Caco-2 (cell line): ENCODE measurements at regions not wholly inside any gene's neighbourhood (a gene's known extent, or its start where the extent isn't known, plus 50 kb on each side); places are given as distances from the start of the nearest gene placed in this dataset.

Experiments used
- BruUV-seq: library from RNA; stranded (reverse); fragments of 400-500 nt; replicated peaks from 2 replicates; lab custom pipeline; 2021; lab: Mats Ljungman, UMichigan
- CTCF ChIA-PET: fragments of 300-600 bp; sonication (Branson Sonifier 250); formaldehyde crosslinking; loops from one replicate; lab custom pipeline; 2022; ENCODE audit warnings: antibody characterized with exemption; lab: Charles Lee
- POLR2A ChIA-PET: fragments of 300-600 bp; sonication (Branson Sonifier 250); formaldehyde crosslinking; loops from one replicate; lab custom pipeline; 2022; ENCODE audit warnings: antibody characterized with exemption; lab: Charles Lee
- DNase-seq, 2 experiments: peaks; one replicate each; pipeline versions ENCODE4 v3.0.0 to v3.0.0-alpha.2; 2020 to 2022
- H3K27me3 ChIP-seq: replicated peaks from 2 replicates; pipeline ENCODE4 v1.6.0; 2011; ENCODE audit warnings: low read length; ENCODE audit not compliant: control insufficient read depth, insufficient read depth
- H3K36me3 ChIP-seq: 2 replicates; pipeline ENCODE4 v1.5.1; 2011; ENCODE audit warnings: low read length; ENCODE audit not compliant: control insufficient read depth, insufficient read depth
- H3K4me1 ChIP-seq: fragments of 250-450 bp; sonication (Bioruptor Pico); 2 replicates; pipeline ENCODE4 v1.5.1; 2020; ENCODE audit warnings: mild to moderate bottlenecking
- H3K4me3 ChIP-seq: 2 replicates; pipeline ENCODE4 v1.5.1; 2011; ENCODE audit warnings: low read depth, mild to moderate bottlenecking, control low read depth, low read length
- H3K9me3 ChIP-seq: fragments of 250-450 bp; sonication (Bioruptor Pico); 2 replicates; pipeline ENCODE4 v1.5.1; 2020; ENCODE audit warnings: mild to moderate bottlenecking, moderate library complexity
- H3K27ac Mint-ChIP-seq: one replicate; pipeline ENCODE4 v1.8.0; 2022; ENCODE audit warnings: mixed read lengths; ENCODE audit not compliant: unreplicated experiment
- H3K27me3 Mint-ChIP-seq: one replicate; pipeline ENCODE4 v1.8.0; 2022; ENCODE audit warnings: mixed read lengths; ENCODE audit not compliant: insufficient read depth, unreplicated experiment
- H3K36me3 Mint-ChIP-seq: one replicate; pipeline ENCODE4 v1.8.0; 2022; ENCODE audit warnings: mild to moderate bottlenecking, mixed read lengths; ENCODE audit not compliant: insufficient read depth, unreplicated experiment
- H3K4me1 Mint-ChIP-seq: one replicate; pipeline ENCODE4 v1.8.0; 2022; ENCODE audit warnings: low read depth, mixed read lengths; ENCODE audit not compliant: unreplicated experiment
- H3K4me3 Mint-ChIP-seq: one replicate; pipeline ENCODE4 v1.8.0; 2022; ENCODE audit warnings: mild to moderate bottlenecking, moderate library complexity, mixed read lengths; ENCODE audit not compliant: unreplicated experiment
- H3K9me3 Mint-ChIP-seq: one replicate; pipeline ENCODE4 v1.8.0; 2022; ENCODE audit warnings: mixed read lengths; ENCODE audit not compliant: unreplicated experiment
- intact Hi-C: fragments of 100-400 bp; cut with micrococcal nuclease; formaldehyde crosslinking; loops from one replicate; pipeline ENCODE4 v1.10.0; 2022; ENCODE audit not compliant: unreplicated experiment
- TF ChIP-seq, protein P1 (sequence below), 2 experiments: fragments of 200-600 bp in 1 of 2; IDR thresholded peaks; 1 replicate in 1 of 2; 2 replicates in 1 of 2; pipeline versions ENCODE4 v1.5.1 to v1.8.0; 2011 to 2022; ENCODE audit warnings: antibody characterized with exemption in 1 of 2, control low read depth in 1 of 2, inconsistent platforms in 1 of 2, low read depth in 1 of 2, low read length in 1 of 2, mild to moderate bottlenecking in 1 of 2, moderate library complexity in 1 of 2; ENCODE audit not compliant: insufficient read depth in 1 of 2, severe bottlenecking in 1 of 2, unreplicated experiment in 1 of 2

DNA sequence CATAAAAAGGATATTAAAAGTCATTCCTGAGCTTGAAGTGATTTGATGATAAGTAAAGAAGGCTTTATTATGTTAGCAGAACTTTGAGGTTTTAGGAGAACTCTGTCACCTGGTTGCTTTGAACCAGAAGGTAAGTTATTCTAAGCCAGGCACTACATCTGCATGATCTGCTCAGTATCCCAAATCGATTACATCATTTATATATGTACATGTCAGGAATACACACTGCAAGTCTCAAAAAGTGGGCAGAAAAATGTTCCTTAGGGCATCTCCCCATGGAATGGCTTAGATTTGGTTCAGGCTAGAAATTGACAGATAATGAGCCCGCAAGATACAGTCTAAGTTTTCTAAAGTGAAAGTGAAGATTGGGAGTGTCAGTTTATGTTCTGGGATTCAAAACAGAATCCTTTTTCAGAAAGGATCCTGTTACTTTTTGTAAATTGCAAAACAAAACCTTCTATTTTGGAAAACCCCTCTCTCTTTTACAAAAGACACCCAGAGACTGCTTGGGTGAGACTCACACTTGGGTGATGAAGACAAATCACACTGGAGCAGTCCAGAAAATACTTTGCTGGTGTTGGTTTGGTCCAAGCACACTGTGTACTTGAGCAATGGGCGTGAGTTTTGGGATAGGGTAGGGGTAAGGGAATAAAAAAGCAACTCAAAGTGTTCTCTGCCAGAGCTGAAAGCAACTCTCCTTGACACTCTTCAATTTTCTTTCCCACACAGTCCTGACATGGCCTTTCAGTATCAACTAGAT, 114.5 kb downstream of the FOXD1 start:
- ChIA-PET CTCF (no interaction called here), POLR2A (no interaction called here)
- intact Hi-C loops, result no loop called here
- no peak for DNase-seq
- no peaks in the 10 kb centered on the region for H3K4me1 Mint-ChIP-seq
- Histone ChIP-seq H3K36me3 (no peaks in the 10 kb centered on the region), H3K4me3 (no peak overlapping the region), H3K9me3 (peaks cover 14% of the 10 kb centered on the region), H3K27me3 (no peaks in the 10 kb centered on the region), H3K4me1 (no peaks in the 10 kb centered on the region)
- H3K36me3 Mint-ChIP-seq, result no peaks in the 10 kb centered on the region
- peaks cover 31% of the 10 kb centered on the region for H3K9me3 Mint-ChIP-seq
- H3K27me3 Mint-ChIP-seq, result peaks cover 17% of the 10 kb centered on the region
- TF ChIP-seq, protein P1, sequence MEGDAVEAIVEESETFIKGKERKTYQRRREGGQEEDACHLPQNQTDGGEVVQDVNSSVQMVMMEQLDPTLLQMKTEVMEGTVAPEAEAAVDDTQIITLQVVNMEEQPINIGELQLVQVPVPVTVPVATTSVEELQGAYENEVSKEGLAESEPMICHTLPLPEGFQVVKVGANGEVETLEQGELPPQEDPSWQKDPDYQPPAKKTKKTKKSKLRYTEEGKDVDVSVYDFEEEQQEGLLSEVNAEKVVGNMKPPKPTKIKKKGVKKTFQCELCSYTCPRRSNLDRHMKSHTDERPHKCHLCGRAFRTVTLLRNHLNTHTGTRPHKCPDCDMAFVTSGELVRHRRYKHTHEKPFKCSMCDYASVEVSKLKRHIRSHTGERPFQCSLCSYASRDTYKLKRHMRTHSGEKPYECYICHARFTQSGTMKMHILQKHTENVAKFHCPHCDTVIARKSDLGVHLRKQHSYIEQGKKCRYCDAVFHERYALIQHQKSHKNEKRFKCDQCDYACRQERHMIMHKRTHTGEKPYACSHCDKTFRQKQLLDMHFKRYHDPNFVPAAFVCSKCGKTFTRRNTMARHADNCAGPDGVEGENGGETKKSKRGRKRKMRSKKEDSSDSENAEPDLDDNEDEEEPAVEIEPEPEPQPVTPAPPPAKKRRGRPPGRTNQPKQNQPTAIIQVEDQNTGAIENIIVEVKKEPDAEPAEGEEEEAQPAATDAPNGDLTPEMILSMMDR (IDR thresholded peaks at IDR 0.05; ENCODE audit: insufficient read depth in 1 of 2, low read depth in 1 of 2, low read length in 1 of 2, severe bottlenecking in 1 of 2, unreplicated experiment in 1 of 2), result no peak
- H3K27ac Mint-ChIP-seq, result no peak overlapping the region
- H3K4me3 Mint-ChIP-seq, result no peak overlapping the region
- no TSS peak for BruUV-seq

DNA sequence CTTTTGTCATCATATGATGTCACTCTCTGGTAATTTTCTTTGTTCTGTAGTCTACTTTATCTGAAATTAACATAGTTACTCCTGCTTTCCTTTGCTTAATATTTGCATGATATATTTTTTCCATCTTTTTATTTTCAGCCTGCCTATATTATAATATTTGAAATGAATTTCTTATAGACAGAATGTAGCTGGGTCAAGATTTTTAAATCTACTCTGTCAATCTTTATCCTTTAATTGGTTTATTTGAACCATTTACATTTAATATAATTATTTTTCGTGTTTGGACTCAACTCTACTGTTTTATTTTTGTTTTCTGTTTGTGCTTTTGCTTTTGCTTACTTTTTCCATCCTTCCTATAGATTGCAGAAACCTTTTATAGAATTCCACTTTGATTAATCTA, 118.0 kb downstream of the FOXD1 start:
- ChIA-PET CTCF (no interaction called here), POLR2A (no interaction called here)
- Mint-ChIP-seq H3K36me3 (no peaks in the 10 kb centered on the region), H3K27ac (no peak overlapping the region), H3K27me3 (peaks cover 17% of the 10 kb centered on the region), H3K4me3 (no peak overlapping the region), H3K4me1 (no peaks in the 10 kb centered on the region), H3K9me3 (peaks cover 32% of the 10 kb centered on the region)
- Histone ChIP-seq H3K27me3 (no peaks in the 10 kb centered on the region), H3K36me3 (no peaks in the 10 kb centered on the region), H3K4me3 (no peak overlapping the region), H3K4me1 (no peaks in the 10 kb centered on the region), H3K9me3 (peaks cover 14% of the 10 kb centered on the region)
- intact Hi-C loops, result no loop called here
- TF ChIP-seq, protein P1 (IDR thresholded peaks at IDR 0.05; ENCODE audit: insufficient read depth in 1 of 2, low read depth in 1 of 2, low read length in 1 of 2, severe bottlenecking in 1 of 2, unreplicated experiment in 1 of 2), result no peak
- no TSS peak for BruUV-seq
- DNase-seq, result no peak

DNA sequence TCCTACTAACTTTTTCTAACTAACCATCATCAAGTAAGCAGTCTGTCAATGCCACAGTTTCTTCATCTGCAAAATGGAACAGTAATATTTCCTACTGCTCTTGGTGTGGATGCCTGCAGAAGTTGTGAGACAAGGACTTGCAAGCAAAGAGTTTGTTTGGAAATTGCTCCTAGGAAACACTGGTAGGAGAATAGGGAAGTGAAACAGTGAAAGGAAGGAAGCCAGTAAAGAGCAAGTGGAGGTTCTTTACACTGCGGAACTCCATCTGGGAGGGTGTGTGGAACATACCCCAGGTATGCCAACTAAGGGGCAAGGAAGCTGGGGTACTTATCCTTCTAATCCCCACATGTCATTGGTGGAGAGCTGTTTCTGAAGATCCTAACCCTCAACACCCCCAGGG, 119.9 kb downstream of the FOXD1 start:
- Histone ChIP-seq H3K27me3 (no peaks in the 10 kb centered on the region), H3K9me3 (peaks cover 14% of the 10 kb centered on the region), H3K36me3 (no peaks in the 10 kb centered on the region), H3K4me1 (no peaks in the 10 kb centered on the region), H3K4me3 (no peak overlapping the region)
- DNase-seq, result no peak
- no TSS peak for BruUV-seq
- intact Hi-C loops, result no loop called here
- TF ChIP-seq, protein P1 (IDR thresholded peaks at IDR 0.05; ENCODE audit: insufficient read depth in 1 of 2, low read depth in 1 of 2, low read length in 1 of 2, severe bottlenecking in 1 of 2, unreplicated experiment in 1 of 2), result no peak
- Mint-ChIP-seq H3K4me1 (no peaks in the 10 kb centered on the region), H3K36me3 (no peaks in the 10 kb centered on the region), H3K27me3 (peaks cover 12% of the 10 kb centered on the region), H3K9me3 (peaks cover 32% of the 10 kb centered on the region), H3K27ac (no peak overlapping the region), H3K4me3 (no peak overlapping the region)
- ChIA-PET POLR2A (no interaction called here), CTCF (interaction anchor here (1.3 kb wide), 1 partner anchor 112 kb away, joined by 7 read pairs; no protein-coding TSS in a partner anchor)
